Fibroblast of skin of right quadriceps (primary cell): ENCODE measurements at regions not wholly inside any gene's neighbourhood (a gene's known extent, or its start where the extent isn't known, plus 50 kb on each side); places are given as distances from the start of the nearest gene placed in this dataset.
"Not testable (repeated sequence)": the region's sequence is repeated elsewhere in the genome, so short reads cannot be mapped to it uniquely, and the experiment has no call there.

Experiments
- DNase-seq: peaks from one replicate; pipeline ENCODE4 v3.0.0-alpha.2; 2013

DNA sequence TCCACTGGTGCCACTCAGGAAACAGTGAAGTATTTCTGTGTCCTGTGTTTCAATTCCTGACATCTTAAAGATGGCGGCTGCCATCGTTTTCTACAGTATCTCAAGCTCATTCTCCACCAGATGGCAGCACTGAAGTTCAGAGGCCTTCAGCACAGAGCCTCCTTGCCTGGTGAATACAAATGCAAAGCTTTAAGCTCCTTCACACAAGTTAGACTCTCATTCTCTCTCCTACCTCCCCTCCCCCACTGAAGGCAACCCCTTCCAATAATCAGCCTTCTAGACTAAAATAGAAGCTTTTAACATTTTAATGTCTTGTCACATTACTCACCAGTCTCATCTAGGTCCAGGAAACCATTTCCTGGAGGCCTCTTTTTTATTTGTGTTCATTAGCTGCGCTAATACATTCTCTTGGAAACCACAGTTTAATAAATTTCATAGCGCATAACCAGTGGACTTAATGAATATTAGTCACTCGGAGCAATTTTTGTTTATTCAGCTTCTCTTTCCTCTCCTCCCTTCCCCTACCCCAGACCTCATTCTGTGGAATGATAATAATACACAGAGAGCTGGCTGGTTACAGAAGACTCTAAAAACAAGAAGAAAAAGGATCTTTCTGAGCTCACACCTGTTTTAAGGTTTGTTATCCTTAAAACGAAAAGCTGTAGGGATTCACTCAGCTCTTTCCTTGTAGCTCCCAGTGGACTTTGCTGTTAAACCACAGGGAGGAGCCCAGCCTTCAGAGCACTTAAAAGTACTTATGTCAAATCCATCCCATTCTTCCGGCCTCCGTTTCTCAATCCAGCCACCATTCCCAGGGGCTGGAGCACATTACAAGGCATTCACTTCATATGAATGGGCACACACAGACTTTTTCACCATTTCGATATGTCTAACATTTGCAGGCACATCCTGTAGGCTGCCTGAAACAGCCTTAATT, 384.9 kb downstream of the HLX start:
- DNase-seq: peak; percentile 89

DNA sequence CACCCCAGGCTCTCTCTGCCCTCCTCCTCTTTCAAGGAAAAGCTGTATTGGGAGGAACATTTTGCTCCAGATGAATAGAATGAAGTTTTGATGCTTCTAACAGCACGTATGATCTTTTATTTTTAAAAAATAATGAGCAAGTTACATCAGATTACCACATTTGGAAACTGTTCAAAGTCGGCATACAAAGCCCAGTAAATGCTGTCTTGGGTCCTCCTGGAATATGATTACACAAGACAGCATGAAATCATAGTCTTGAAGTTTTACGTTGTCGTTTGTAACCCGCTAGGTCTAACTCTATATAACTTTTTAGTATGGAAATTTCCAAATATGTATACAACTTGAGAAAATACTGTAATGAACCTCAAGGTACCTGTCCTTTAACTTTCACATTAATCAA, 385.6 kb downstream of the HLX start:
- DNase-seq: peak; percentile 28

DNA sequence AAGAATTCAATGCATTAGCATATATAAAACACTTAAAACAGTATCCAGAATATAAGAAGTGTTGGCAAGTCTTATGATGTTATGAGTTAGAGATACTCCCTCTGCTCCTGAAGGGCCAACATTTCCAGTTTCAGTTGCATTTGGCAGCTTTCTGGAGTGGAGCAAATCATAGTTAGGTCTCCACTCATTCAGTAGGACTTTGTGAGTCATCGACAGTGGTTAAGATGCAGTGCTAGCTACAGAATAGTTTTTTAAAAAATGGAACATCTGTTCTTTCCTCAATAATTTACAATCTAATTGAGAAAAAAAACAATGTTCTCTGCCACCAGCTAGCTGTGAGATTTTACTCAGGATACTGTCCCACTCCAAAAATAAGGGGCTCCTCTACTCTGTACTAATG, 389.1 kb downstream of the HLX start:
- peak; percentile 89 for DNase-seq

DNA sequence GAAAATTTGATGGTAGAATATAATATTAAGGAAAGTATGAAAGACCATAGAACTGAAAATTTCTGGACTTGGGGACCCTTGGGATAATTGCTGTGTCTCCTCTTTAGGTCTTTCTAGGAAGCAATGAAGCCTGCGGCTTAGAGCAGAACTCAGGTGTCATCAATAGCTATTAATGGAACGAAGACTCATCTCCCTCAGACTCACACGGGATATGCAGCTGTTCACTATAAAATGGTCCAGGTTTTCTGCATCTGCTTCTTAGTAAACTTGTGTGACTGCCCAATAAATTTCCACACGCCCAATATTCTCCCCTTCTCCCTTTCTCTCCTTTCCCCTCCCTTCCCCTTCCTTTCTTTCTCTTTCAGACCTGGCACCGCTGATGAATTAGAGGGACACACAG, 392.5 kb downstream of the HLX start:
- DNase-seq: no peak

DNA sequence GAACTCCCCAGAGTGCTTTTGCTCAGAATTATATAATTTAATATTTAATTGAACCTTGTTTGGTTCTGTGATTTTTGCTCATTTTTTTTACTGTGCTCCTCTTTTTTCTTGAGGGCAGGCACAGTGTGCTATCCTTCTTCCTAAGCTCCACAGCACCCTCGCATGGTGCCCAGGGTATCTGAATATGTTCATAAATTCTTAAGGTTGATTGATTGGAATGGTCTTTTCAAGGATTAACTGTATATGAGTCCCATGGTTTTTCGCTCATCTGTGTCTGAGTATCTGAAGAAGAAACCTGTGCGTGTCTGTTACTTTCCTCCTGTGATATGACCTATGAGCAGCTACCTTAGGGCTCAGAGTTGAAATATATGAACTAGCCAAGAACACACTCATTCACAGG, 393.7 kb downstream of the HLX start:
- peak; percentile 6 for DNase-seq

DNA sequence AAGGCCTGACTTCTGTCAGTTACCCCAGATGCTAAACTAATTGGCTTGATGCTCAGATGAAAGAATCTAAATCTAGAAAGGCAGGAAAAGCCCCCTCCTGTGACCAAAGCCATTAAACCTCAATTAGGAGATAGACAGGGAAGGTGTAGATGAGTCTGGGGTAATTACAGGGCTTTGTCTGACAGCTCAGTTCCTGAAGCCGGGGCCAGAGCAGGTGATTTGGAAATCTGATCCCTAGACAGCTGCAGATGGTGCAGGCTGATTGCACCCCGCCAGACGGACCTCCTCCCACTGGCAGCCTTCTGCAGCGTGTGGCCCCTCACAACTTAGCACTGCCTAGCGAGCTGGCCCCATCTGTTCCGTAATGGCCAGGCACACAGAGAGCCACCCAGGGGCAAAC, 395.1 kb downstream of the HLX start:
- DNase-seq: no peak

DNA sequence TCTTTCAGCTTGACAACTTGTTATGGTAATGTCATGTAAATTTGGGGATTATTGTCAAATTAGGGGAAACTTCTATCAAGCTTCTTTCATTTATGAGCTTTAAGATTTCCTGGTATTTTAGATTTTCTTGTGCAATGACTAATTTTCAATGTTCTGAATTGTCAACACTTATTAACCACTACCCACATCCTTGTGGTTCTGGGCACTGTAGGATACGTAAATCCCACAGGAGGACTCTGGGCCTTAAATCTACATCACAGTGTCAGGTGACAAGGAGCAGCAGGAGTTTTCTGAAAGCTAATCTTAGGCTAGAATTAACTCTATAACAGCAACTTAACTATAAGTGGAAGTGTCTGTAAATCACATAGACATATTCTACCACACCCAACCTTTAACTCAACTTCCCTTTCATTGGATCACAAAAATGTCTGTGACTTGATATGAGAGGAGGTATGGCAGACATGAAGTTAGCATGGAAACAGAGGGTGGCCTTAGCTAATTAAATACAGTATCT, 397.7 kb downstream of the HLX start:
- peak; percentile 52 for DNase-seq

DNA sequence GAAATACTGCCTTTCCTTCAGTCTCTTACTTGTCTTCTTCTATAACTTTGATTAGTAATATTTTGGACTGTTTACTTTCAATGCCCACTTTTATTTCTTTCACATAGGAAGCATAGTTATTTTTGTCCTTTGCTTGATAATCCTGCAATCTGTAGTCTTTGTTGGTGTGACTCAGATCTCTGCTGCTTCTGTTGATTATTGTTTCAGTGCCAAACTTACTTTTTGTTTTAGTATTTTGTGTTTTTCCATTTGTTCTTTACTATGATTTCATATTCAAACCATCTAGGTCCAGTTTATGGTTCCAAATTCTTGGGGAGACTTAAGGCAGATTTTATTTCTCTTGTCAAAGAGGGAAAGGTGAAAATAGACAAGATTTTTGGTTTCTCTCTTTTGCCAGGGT, 399.9 kb downstream of the HLX start:
- DNase-seq: no peak

DNA sequence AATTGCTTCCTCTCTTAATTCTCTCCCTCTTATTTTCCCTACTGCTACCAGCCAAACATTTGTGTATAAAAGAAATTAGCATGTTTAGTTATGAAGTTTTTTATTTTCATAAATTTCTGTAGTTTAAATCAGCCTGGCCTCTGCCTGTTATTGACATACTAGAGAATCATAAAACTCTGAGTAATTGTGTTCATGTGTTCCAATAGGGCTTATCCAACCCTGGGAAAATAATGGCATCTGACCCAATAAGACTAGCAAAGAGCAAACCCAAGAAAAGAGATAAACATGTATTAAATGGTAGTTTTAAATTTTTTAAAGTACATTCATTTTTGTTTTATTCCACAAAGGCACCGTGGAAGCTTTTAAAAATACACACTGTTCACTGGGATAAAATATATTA, 404.3 kb downstream of the HLX start:
- DNase-seq: no peak

DNA sequence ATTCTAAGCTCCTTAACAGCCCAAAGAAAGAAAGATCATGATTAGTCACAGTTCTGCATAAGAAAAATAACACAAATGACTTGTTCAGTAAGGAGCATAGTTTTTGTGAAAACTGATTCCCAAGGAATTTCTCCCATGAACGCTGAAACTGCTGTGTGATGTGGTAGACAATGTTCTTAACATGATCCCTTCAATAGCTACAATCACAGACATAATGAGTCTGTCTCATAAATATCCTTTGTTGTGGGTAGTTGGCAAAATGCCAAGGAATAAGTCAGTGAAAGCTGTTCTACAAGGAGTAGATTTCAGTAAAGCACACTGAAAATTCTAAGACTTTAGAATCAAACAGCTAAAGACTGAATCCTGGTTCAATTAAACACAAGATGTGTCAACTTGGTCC, 404.8 kb downstream of the HLX start:
- DNase-seq: peak; percentile 92

DNA sequence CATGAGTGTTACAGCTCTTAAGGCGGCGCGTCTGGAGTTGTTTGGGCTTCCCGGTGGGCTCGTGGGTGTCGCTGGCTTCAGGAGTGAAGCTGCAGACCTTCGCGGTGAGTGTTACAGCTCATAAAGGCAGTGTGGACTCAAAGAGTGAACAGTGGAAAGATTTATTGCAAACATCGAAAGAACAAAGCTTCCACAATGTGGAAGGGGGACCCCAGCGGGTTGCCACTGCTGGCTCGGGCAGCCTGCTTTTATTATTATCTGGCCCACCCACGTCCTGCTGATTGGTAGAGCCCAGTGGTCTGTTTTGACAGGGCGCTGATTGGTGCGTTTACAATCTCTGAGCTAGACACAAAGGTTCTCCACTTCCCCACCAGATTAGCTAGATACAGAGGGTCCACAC, 405.7 kb downstream of the HLX start:
- not testable (repeated sequence) for DNase-seq

DNA sequence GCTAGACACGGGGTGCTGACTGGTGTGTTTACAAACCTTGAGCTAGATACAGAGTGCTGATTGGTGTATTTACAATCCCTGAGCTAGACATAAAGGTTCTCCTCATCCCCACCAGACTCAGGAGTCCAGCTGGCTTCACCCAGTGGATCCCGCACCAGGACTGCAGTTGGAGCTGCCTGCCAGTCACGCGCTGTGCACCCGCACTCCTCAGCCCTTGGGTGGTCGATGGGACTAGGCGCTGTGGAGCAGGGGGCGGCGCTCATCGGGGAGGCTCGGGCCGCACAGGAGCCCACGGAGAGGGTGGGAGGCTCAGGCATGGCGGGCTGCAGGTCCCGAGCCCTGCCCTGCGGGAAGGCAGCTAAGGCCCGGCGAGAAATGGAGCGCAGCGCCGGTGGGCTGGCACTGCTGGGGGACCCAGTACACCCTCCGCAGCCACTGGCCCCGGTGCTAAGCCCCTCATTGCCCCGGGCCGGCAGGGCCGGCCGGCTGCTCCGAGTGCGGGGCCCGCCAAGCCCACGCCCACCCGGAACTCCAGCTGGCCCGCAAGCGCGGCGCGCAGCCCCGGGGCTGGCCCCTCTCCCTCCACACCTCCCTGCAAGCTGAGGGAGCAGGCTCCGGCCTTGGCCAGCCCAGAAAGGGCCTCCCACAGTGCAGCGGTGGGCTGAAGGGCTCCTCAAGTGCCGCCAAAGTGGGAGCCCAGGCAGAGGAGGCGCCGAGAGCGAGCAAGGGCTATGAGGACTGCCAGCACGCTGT, 406.4 kb downstream of the HLX start:
- DNase-seq: not testable (repeated sequence)

DNA sequence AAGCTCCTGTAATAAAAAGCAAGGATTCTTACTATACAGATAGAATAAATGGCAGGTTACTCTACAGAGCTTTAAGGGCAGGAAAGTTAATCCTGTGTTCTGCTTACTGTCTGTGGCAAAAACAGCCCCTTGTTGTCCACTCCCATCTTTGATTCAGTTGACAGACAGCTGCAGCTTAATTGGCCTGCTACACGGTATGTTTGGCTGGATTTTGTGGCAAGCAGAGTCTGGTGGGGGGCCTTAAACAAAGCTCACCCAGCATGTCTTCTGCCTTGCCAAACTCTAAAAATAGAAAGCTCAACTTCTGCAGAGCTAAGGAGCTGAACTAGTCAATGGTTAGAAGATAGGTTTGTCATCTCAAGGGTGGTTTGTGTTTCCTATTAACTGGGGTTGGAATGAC, 407.2 kb downstream of the HLX start:
- no peak for DNase-seq

DNA sequence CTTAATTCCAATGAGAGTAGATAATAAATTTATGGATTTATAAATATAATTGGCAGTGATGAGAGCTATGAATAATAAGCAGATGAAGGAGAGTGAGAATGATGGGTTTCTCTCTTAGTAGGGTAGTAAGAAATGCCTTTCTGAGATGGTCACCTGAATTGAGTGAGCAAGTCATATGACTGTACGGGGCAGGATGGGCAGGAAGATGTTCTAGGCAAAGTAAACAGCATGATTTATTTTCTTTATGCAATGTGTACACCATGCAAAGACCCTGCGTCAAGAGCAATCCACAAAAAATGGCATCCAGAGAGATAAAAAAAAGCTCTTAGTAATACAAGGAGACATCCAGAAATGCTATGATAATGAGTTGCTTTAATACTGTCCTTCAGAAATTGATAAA, 409.9 kb downstream of the HLX start:
- no peak for DNase-seq

DNA sequence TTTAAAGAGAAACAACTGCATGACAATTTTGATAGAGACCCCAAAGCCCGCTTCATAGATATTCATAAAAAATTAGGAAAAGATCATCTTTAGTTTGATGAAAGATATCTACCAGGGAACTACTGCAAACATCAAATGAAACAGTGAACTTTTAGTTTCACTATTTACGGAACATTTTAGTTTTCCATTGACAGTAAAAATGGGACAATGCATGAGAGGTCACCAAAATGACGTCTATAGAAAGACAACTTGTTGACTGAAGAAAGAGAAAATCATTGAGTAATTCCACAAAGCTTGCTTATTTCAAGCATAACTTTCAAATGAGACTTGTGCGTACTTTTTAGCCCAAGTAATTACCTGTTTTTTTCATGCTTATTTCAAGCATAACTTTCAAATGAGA, 411.4 kb downstream of the HLX start:
- no peak for DNase-seq

DNA sequence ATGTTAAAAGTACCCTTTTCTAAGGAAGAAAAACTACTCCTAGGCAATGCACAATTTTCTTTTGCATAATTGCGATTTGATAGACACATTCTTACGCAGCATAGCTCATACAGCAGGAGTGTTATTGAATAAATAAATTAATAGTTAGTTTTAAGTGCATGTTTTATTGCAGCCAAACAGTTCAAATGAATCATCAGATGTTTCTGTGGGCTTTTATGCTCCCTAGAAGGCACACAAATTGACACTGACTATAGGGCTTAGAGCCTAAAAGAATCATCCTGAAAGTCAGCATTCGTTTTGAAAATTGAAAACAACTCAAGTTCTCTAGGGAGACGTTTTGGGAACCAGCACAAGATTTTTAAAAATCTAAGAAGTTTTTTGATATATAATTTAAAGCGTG, 411.9 kb downstream of the HLX start:
- no peak for DNase-seq

DNA sequence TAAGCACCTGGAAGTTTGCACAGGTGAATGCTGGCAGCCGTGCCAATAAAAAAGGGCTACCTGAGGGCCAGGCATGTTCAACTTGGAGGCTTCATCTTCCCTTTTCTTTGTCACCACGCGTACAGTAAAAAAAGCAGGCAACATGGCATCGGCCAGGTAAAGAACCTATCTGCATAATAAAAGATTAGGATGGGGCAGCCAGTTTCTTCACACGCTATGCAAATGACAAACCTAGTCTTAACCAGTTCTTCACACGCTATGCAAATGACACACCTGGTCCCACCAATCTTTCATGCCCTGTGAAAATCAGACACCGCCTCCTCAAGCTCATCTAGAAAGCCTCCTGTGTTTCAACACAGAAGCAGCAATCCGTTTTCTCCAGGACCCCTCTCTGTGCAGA, 413.4 kb downstream of the HLX start:
- no peak for DNase-seq

DNA sequence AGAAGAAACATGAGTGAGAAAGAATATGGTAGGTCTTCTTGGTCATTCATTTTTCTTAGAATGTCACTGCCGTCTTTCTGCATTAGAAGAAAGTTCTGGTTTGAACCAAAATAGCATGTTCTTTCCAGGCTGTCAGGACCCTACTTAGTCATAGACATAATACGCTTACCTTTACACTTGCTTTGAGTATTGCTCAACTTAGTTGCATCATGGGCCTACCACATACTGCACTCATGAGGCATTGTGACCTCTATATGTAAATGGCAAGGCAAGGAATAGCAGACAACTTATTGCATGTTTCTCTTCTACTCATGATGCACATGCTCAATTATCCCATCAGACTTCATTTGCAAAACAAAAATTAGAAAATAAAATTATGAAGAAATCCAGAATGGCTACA, 415.0 kb downstream of the HLX start:
- DNase-seq: peak; percentile 41

DNA sequence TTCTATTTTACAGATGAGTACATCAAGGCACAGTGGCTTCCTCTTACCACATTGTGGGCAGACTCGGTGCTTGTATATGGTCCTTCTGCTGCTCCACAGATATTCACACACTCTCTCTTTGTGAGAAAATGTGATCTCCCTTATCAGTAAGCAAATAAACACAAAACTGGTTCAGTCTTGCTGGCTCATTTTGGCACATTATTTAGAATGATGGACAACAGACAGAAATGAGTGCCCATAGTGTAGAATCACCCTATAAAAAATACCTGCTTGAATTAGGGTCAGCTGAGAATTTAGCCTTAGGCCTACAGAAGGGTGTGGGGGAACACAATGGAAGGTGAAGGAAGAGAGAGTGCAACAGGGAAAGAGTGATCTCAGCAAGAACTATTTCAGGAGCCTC, 423.1 kb downstream of the HLX start:
- no peak for DNase-seq

DNA sequence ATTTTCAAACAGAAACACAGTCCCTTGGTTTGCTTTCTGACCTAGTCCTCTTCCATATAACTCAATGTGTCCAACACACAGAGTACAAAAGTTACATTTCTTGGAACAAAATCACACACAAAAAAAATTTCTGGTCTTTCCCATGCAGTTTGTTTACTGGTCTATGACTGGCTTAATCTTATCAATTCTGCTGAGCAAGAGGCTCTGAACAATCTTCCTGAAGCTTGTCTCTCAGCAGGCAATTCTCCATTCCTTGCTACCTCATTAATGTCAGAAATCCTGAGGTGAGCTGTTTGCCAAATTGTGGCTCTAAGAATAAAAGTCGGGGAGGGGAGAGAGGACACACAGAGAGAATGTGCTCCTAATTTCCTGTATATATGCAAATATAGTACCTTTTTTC, 423.6 kb downstream of the HLX start:
- no peak for DNase-seq

DNA sequence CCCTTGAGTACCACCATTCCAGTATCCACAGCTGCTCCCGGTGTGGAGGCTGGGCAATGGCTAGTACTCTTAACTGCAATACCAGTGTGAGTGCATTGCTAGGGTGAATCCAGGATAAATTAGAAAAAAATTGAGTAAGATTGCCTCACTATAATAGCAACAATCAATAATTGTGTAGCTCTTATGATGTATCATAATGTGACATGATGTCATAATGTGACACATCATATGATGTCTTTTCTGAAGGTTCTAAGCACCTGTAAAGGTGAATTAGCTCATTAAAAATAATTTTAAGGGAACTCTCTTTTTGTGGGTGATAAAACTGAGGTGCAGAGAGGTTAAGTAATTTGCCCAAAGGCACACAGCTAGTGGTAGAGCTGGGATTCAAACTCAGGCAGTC, 424.4 kb downstream of the HLX start:
- DNase-seq: no peak

DNA sequence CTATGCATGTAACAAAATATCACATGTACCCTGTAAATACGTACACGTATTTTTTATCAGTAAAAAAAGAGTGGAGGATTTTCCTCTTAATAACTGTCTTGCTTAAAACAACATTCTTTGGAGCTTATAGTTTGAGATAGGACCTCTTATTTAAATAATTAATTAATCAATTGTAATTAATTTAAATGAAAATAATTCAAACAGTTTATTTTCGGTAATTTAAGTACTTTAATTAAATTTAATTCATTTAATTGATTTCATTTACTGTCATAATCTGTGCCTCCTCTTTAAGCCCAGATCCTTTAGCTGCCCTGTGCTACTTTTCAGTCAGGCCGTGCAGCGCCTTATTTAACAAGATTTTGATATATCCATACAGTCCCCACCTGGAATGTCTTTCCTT, 427.0 kb downstream of the HLX start:
- no peak for DNase-seq

DNA sequence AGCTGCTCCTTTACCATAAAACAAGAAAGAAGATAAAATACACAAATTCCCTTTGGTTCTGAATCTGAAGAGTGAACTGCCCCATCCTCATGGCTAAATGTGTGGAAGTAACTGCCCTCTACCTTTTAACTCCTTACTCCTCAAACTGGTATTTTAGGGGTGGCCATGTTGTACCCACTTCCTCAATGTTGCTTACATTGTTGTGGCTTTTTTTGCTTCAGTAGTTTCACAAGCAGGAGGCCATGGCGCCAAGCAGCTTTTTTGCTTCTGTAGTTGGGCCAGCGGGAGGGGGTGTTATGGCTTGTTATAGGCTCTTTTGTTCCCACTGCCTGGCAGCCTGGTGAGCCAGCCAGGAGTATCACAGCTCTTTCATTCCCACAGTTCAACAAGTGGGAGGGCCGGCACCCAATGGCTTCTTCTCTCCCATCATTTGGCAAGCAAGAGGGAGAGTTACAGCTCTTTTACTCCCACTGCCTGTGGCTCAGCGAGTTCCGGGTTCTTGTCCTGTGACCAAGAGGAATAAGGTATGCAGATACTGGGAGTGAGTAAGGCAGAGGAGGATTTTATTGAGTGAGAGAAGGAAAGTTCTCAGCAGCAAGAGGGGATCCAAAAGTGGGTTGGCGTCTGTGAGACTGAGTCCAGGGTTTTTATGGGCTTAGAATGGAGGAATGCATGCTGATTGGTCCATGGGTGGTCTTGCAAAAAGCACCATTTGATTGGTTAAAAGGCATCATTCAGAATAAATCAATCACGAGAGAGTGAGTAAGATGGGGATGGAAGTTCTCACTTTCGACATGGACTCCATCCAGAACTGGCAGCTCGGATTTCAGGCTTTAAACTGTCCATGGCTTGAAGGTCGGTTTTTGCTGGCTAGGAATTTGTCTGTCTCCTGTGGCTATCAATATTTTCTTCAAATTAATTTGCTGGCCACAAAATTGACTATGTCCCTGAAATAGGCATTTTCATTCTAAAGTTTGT, 429.6 kb downstream of the HLX start:
- DNase-seq: no peak
